MM.1S (cell line): ENCODE measurements at regions not wholly inside any gene's neighbourhood (a gene's known extent, or its start where the extent isn't known, plus 50 kb on each side); places are given as distances from the start of the nearest gene placed in this dataset.

Source experiments
- DNase-seq: peaks from one replicate; pipeline ENCODE4 v3.0.0-alpha.2; 2015
- H2AFZ ChIP-seq: fragments of 300-600 bp; sonication (generic); 2 replicates; pipeline ENCODE4 v1.6.0; 2016; ENCODE audit warnings: antibody characterized with exemption, low read length
- H3F3A ChIP-seq: fragments of 300-600 bp; sonication (generic); 2 replicates; pipeline ENCODE4 v1.6.1; 2016; ENCODE audit warnings: mild to moderate bottlenecking, antibody characterized with exemption, low read length, moderate library complexity, mixed read lengths; ENCODE audit not compliant: insufficient read depth
- H3K27ac ChIP-seq: fragments of 300-600 bp; sonication (generic); 2 replicates; pipeline ENCODE4 v1.5.1; 2016; ENCODE audit warnings: mild to moderate bottlenecking, low read length
- H3K27me3 ChIP-seq: fragments of 300-600 bp; sonication (generic); replicated peaks from 2 replicates; pipeline ENCODE4 v1.6.0; 2016; ENCODE audit warnings: low read length; ENCODE audit not compliant: insufficient read depth
- H3K36me3 ChIP-seq: fragments of 300-600 bp; sonication (generic); replicated peaks from 2 replicates; pipeline ENCODE4 v1.6.1; 2016; ENCODE audit warnings: mild to moderate bottlenecking, low read length, mixed read lengths; ENCODE audit not compliant: insufficient read depth
- H3K4me1 ChIP-seq: fragments of 300-600 bp; sonication (generic); 2 replicates; pipeline ENCODE4 v1.6.1; 2016; ENCODE audit warnings: low read length, mixed read lengths
- H3K4me2 ChIP-seq: fragments of 300-600 bp; sonication (generic); 2 replicates; pipeline ENCODE4 v1.6.0; 2016; ENCODE audit warnings: low read depth, low read length
- H3K4me3 ChIP-seq: fragments of 300-600 bp; sonication (generic); 2 replicates; pipeline ENCODE4 v1.5.1; 2016; ENCODE audit warnings: low read length, mixed read lengths
- H3K79me2 ChIP-seq: fragments of 300-600 bp; sonication (generic); 2 replicates; pipeline ENCODE4 v1.6.1; 2016; ENCODE audit warnings: mixed run types, low read length, mixed read lengths
- H3K9ac ChIP-seq: fragments of 300-600 bp; sonication (generic); 2 replicates; pipeline ENCODE4 v1.6.1; 2016; ENCODE audit warnings: low read length, mixed read lengths
- H3K9me2 ChIP-seq: fragments of 300-600 bp; sonication (generic); replicated peaks from 2 replicates; pipeline ENCODE4 v1.6.1; 2016; ENCODE audit warnings: mild to moderate bottlenecking, low read length, mixed read lengths; ENCODE audit not compliant: insufficient read depth
- H3K9me3 ChIP-seq: fragments of 300-600 bp; sonication (generic); replicated peaks from 2 replicates; pipeline ENCODE4 v1.6.1; 2016; ENCODE audit warnings: mild to moderate bottlenecking, low read length, mixed read lengths; ENCODE audit not compliant: insufficient read depth
- H4K20me1 ChIP-seq: fragments of 300-600 bp; sonication (generic); 2 replicates; pipeline ENCODE4 v1.6.1; 2016; ENCODE audit warnings: mild to moderate bottlenecking, low read length, moderate library complexity, mixed read lengths; ENCODE audit not compliant: insufficient read depth
- EZH2 ChIP-seq: fragments of 300-600 bp; sonication (generic); optimal IDR thresholded peaks from 2 replicates; pipeline ENCODE3; 2017; ENCODE audit warnings: low read depth, mild to moderate bottlenecking, antibody characterized with exemption, low read length, mixed read lengths
- EZH2phosphoT487 ChIP-seq: fragments of 300-600 bp; sonication (generic); IDR thresholded peaks from 2 replicates; pipeline ENCODE4 v1.6.1; 2018; ENCODE audit warnings: antibody characterized with exemption, low read length
- TF ChIP-seq, protein P1 (sequence below): fragments of 300-600 bp; sonication (generic); IDR thresholded peaks from 2 replicates; pipeline ENCODE4 v1.5.1; 2016; ENCODE audit warnings: antibody characterized with exemption, low read length, mixed read lengths

DNA sequence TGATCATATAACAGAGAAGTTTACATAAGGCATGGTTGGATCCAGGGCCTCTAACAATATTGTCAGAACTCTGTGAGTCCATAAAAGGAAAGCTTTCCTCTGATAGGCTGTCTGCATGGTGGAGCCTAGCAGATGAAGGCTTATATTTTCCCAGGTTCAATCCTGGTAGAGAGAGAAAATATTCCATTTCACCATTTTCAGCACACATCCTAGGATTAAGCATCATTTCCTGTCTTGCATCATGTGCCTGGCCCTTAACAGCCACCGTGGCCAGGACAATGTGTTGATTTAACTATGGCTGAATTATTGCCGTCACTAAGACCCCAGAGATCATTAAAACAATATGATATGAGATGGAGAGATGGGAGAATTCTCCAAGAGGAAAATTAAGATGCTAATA, 90.9 kb upstream of the GRIA1 start:
- Histone ChIP-seq H3K4me2 (no peak overlapping the region), H3K9me3 (no peaks in the 10 kb centered on the region), H3K4me1 (no peaks in the 10 kb centered on the region), H3K27me3 (no peaks in the 10 kb centered on the region), H3K9me2 (no peaks in the 10 kb centered on the region), H3K79me2 (no peaks in the 10 kb centered on the region), H3K27ac (no peak overlapping the region), H3F3A (no peaks in the 10 kb centered on the region), H3K4me3 (no peak overlapping the region), H3K9ac (no peak overlapping the region), H2AFZ (no peak overlapping the region), H3K36me3 (no peaks in the 10 kb centered on the region), H4K20me1 (no peaks in the 10 kb centered on the region)
- TF ChIP-seq, protein P1, sequence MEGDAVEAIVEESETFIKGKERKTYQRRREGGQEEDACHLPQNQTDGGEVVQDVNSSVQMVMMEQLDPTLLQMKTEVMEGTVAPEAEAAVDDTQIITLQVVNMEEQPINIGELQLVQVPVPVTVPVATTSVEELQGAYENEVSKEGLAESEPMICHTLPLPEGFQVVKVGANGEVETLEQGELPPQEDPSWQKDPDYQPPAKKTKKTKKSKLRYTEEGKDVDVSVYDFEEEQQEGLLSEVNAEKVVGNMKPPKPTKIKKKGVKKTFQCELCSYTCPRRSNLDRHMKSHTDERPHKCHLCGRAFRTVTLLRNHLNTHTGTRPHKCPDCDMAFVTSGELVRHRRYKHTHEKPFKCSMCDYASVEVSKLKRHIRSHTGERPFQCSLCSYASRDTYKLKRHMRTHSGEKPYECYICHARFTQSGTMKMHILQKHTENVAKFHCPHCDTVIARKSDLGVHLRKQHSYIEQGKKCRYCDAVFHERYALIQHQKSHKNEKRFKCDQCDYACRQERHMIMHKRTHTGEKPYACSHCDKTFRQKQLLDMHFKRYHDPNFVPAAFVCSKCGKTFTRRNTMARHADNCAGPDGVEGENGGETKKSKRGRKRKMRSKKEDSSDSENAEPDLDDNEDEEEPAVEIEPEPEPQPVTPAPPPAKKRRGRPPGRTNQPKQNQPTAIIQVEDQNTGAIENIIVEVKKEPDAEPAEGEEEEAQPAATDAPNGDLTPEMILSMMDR = no peak
- TF ChIP-seq EZH2 = no peak
- no peak for TF ChIP-seq EZH2phosphoT487
- DNase-seq = no peak

DNA sequence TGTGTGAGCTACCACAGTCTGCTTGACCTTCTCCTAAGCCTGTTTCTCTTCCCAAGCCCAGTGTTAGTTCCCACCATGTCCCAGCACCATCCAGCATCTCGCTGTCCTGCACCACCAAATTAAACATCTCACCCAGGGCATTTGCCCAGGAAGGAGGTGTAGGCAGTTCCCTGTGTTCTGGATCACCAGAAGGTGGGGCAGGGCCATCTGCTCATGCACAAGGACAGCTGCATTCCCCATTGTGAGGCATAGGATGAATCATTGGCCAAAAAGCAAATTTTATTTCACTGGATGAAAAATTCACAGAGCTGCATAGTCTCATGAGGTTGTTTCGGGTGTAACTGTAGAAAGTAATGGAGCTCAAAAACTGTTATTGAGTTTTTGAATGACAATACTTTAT, 89.5 kb upstream of the GRIA1 start:
- Histone ChIP-seq H3K79me2 (no peaks in the 10 kb centered on the region), H3K4me2 (no peak overlapping the region), H3K27ac (no peak overlapping the region), H3K9me2 (no peaks in the 10 kb centered on the region), H4K20me1 (no peaks in the 10 kb centered on the region), H3K4me1 (no peaks in the 10 kb centered on the region), H3K9me3 (no peaks in the 10 kb centered on the region), H3K27me3 (no peaks in the 10 kb centered on the region), H3F3A (no peaks in the 10 kb centered on the region), H3K36me3 (no peaks in the 10 kb centered on the region), H3K9ac (no peak overlapping the region), H3K4me3 (no peak overlapping the region), H2AFZ (no peak overlapping the region)
- TF ChIP-seq, protein P1 = no peak
- no peak for TF ChIP-seq EZH2
- no peak for TF ChIP-seq EZH2phosphoT487
- no peak for DNase-seq

GRCh38 chr5:153402550-153402949, 87.9 kb upstream of the GRIA1 start:
- H3K36me3 ChIP-seq = no peaks in the 10 kb centered on the region
- TF ChIP-seq EZH2 (no peak), EZH2phosphoT487 (no peak)
- TF ChIP-seq, protein P1 = no peak
- no peaks in the 10 kb centered on the region for H3F3A ChIP-seq
- no peaks in the 10 kb centered on the region for H3K79me2 ChIP-seq
- no peaks in the 10 kb centered on the region for H3K27me3 ChIP-seq
- H3K27ac ChIP-seq = no peak overlapping the region
- no peaks in the 10 kb centered on the region for H4K20me1 ChIP-seq
- no peaks in the 10 kb centered on the region for H3K9me3 ChIP-seq
- H3K4me3 ChIP-seq = no peak overlapping the region
- DNase-seq = no peak
- no peaks in the 10 kb centered on the region for H3K4me1 ChIP-seq
- no peak overlapping the region for H3K9ac ChIP-seq
- no peak overlapping the region for H3K4me2 ChIP-seq
- no peak overlapping the region for H2AFZ ChIP-seq
- H3K9me2 ChIP-seq = no peaks in the 10 kb centered on the region

GRCh38 chr5:153403470-153403869, 87.0 kb upstream of the GRIA1 start:
- no peaks in the 10 kb centered on the region for H3K4me1 ChIP-seq
- H3K27ac ChIP-seq = no peak overlapping the region
- H3K27me3 ChIP-seq = no peaks in the 10 kb centered on the region
- no peaks in the 10 kb centered on the region for H3F3A ChIP-seq
- no peak overlapping the region for H3K4me3 ChIP-seq
- no peak overlapping the region for H3K4me2 ChIP-seq
- TF ChIP-seq EZH2 = no peak
- TF ChIP-seq, protein P1 = no peak
- no peak for TF ChIP-seq EZH2phosphoT487
- H3K79me2 ChIP-seq = no peaks in the 10 kb centered on the region
- H2AFZ ChIP-seq = no peak overlapping the region
- no peaks in the 10 kb centered on the region for H3K36me3 ChIP-seq
- H4K20me1 ChIP-seq = no peaks in the 10 kb centered on the region
- DNase-seq = no peak
- no peaks in the 10 kb centered on the region for H3K9me3 ChIP-seq
- H3K9me2 ChIP-seq = no peaks in the 10 kb centered on the region
- H3K9ac ChIP-seq = no peak overlapping the region
